H1 (cell line): ENCODE measurements at regions not wholly inside any gene's neighbourhood (a gene's known extent, or its start where the extent isn't known, plus 50 kb on each side); places are given as distances from the start of the nearest gene placed in this dataset.

Experiments
- BCL11A ChIP-seq, 2 experiments: IDR thresholded peaks; one replicate each; pipeline ENCODE4 v1.6.1; 2011; ENCODE audit warnings: low read depth in 2 of 2, low read length in 2 of 2, mild to moderate bottlenecking in 2 of 2
- BRCA1 ChIP-seq: IDR thresholded peaks from 2 replicates; pipeline ENCODE4 v1.6.1; 2012; ENCODE audit warnings: low read depth, low read length, improper control_type of control experiment
- EZH2 ChIP-seq: fragments of 200-600 bp; sonication (generic); IDR thresholded peaks from 2 replicates; pipeline ENCODE4 v1.7.1; 2012; ENCODE audit warnings: low read depth, mild to moderate bottlenecking, moderate library complexity, low read length, inconsistent platforms; ENCODE audit not compliant: severe bottlenecking

- TF ChIP-seq BRCA1 (no peak), EZH2 (no peak), BCL11A (IDR thresholded peaks at IDR 0.05; ENCODE audit: low read depth in 2 of 2, low read length in 2 of 2) (no peak)
Measured at GRCh38 chr21:27535188-27535587, 568.3 kb upstream of the ADAMTS5 start (continued).
